Loucy (cell line): ENCODE measurements at regions not wholly inside any gene's neighbourhood (a gene's known extent, or its start where the extent isn't known, plus 50 kb on each side); places are given as distances from the start of the nearest gene placed in this dataset.

Experiments used
- CTCF ChIP-seq: fragments of 200-600 bp; sonication (generic); conservative IDR thresholded peaks from 2 replicates; pipeline ENCODE4 v1.5.1; 2014; ENCODE audit warnings: mild to moderate bottlenecking, antibody characterized with exemption, low read length
- EZH2phosphoT487 ChIP-seq: fragments of 200-600 bp; IDR thresholded peaks from 2 replicates; pipeline ENCODE4 v1.6.1; 2018; ENCODE audit warnings: antibody characterized with exemption, mild to moderate bottlenecking, moderate library complexity, borderline replicate concordance

- TF ChIP-seq CTCF (peak; percentile 99), EZH2phosphoT487 (no peak)
Observed at GRCh38 chr13:79679334-79679733, 198.4 kb downstream of the NDFIP2 start.
